BJ (cell line): ENCODE measurements at regions not wholly inside any gene's neighbourhood (a gene's known extent, or its start where the extent isn't known, plus 50 kb on each side); places are given as distances from the start of the nearest gene placed in this dataset.
"Not testable (repeated sequence)": the region's sequence is repeated elsewhere in the genome, so short reads cannot be mapped to it uniquely, and the experiment has no call there.

Experiments used
- CTCF ChIA-PET: fragments of 350-600 bp; formaldehyde crosslinking; extraction: SDS; loops from one replicate; lab custom pipeline; 2021; ENCODE audit warnings: antibody characterized with exemption, inconsistent platforms; lab: Yijun Ruan, JAX
- POLR2A ChIA-PET: fragments of 300-600 bp; sonication (Branson Sonifier 250); formaldehyde crosslinking; extraction: SDS; loops from one replicate; lab custom pipeline; 2021; ENCODE audit warnings: antibody characterized with exemption; lab: Charles Lee
- DNase-seq: peaks from one replicate; pipeline ENCODE4 v3.0.0-alpha.2; 2011; ENCODE audit warnings: low read depth
- H3K27me3 ChIP-seq: 2 replicates; pipeline ENCODE4 v1.6.0; 2011; ENCODE audit warnings: low read length; ENCODE audit not compliant: control insufficient read depth, insufficient read depth
- H3K36me3 ChIP-seq: 2 replicates; pipeline ENCODE4 v1.5.1; 2011; ENCODE audit warnings: low read length; ENCODE audit not compliant: control insufficient read depth, insufficient read depth
- H3K4me3 ChIP-seq: 2 replicates; pipeline ENCODE4 v1.5.1; 2011; ENCODE audit warnings: low read depth, mild to moderate bottlenecking, control low read depth, low read length
- TF ChIP-seq, protein P1 (sequence below): IDR thresholded peaks from 2 replicates; pipeline ENCODE4 v1.5.1; 2011; ENCODE audit warnings: low read depth, mild to moderate bottlenecking, control low read depth, inconsistent platforms, low read length, moderate library complexity; ENCODE audit not compliant: insufficient read depth

DNA sequence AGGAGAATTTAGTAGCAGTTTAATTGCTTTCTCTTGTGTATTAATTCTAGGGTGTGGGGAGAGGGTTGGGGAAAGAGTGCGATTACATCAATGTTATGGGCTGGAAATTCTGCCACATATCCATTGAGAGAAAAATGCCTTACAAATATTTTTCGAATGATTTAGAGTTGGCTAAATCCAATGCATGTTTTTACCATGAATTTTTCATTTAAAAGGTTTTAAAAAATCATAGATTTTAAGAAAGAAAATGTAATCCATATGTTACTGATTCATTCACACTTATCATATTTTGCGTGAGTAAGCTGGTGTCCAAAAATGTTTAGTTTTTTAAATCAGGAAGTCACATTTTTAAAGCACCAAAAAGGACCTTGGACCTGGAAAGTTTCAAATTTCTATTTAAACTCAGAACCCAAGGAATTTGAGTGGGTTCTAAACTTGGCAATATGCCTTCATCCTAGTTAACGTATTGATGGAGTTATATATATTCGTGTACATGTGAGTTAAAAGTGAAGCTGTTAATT, 627.4 kb upstream of the CITED2 start:
- no peak overlapping the region for H3K4me3 ChIP-seq

DNA sequence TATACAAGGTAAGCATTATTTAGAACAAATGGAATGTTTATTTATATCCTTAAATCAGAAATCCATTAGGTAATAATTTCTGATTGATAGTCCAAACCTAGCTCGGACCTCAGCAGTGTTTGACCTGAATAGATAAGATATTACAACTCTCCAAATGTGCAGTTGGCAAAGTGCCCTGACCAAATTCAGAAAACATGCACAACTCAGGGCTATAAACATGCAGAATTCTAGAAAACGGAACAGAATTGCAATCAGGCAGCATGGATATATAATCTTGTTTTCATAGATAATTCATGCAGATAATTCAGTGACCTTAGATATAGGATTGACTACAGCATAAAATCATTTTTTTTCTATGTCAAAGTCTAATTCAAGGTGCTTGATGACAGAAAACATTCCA, 626.6 kb upstream of the CITED2 start:
- Histone ChIP-seq H3K27me3 (no peaks in the 10 kb centered on the region), H3K4me3 (no peak overlapping the region), H3K36me3 (no peaks in the 10 kb centered on the region)
- TF ChIP-seq, protein P1, sequence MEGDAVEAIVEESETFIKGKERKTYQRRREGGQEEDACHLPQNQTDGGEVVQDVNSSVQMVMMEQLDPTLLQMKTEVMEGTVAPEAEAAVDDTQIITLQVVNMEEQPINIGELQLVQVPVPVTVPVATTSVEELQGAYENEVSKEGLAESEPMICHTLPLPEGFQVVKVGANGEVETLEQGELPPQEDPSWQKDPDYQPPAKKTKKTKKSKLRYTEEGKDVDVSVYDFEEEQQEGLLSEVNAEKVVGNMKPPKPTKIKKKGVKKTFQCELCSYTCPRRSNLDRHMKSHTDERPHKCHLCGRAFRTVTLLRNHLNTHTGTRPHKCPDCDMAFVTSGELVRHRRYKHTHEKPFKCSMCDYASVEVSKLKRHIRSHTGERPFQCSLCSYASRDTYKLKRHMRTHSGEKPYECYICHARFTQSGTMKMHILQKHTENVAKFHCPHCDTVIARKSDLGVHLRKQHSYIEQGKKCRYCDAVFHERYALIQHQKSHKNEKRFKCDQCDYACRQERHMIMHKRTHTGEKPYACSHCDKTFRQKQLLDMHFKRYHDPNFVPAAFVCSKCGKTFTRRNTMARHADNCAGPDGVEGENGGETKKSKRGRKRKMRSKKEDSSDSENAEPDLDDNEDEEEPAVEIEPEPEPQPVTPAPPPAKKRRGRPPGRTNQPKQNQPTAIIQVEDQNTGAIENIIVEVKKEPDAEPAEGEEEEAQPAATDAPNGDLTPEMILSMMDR, result no peak
- ChIA-PET POLR2A (no interaction called here), CTCF (no interaction called here)
- DNase-seq, result no peak

More for the DNA sequence above, 627.4 kb upstream of the CITED2 start:
- DNase-seq, result peak; percentile 61
- TF ChIP-seq, protein P1, result no peak
- ChIA-PET POLR2A (interaction anchor here (0.5 to 1.2 kb wide), 3 partner anchors 50 to 628 kb away, joined by 3 to 6 read pairs (median 4); partner anchors contain the start of gene CITED2), CTCF (no interaction called here)
- no peaks in the 10 kb centered on the region for H3K36me3 ChIP-seq
- no peaks in the 10 kb centered on the region for H3K27me3 ChIP-seq

GRCh38 chr6:139999661-140000060, 625.2 kb upstream of the CITED2 start:
- CTCF ChIA-PET, POLR2A ChIA-PET, H3K36me3 ChIP-seq: not testable (repeated sequence)

DNA sequence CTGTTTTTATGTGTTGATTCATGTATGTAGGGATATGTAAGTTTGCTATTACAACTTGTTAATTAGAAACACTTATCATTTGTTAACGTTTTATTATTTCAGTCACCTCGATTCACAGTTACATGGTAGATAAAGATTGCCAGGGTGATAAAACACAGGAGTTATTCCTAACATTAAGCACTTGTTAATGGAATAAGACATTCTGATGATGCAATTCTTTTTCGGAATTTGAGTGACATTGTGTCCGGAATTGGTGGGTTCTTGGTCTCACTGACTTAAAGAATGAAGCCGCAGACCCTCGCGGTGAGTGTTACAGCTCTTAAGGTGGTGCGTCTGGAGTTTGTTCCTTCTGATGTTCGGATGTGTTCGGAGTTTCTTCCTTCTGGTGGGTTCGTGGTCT, 624.0 kb upstream of the CITED2 start:
- POLR2A ChIA-PET, CTCF ChIA-PET: not testable (repeated sequence)

More at GRCh38 chr6:139999661-140000060, 625.2 kb upstream of the CITED2 start:
- not testable (repeated sequence) for DNase-seq, H3K4me3 ChIP-seq, H3K27me3 ChIP-seq

DNA sequence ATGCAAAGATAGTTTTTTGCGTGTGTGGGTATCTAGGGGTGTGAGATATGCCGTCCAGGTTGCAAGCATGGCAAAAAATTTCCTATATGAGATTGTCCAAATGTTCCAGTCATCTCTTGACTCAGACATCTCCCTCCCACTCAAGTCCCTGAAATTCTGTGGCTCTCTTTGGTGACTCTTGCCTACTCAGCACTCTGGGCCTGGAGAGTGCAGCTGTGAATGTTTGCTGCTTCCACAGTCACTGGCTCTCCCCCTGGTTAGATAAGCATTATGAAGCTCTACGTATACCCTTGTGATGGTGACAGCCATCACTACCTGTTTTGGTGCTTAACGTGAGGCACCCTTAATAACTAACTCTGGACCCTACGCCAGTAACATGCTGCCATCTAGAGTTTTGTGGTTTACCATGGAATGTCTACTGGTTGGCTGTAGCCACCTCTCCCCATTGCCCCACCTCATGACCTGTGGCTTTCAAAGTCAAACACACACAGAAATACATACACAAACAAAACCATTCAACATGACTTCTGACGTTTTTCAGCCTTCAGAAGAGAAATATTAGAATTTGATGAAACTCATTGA, 621.9 kb upstream of the CITED2 start:
- TF ChIP-seq, protein P1, result no peak
- no peaks in the 10 kb centered on the region for H3K27me3 ChIP-seq
- CTCF ChIA-PET, result no interaction called here
- H3K36me3 ChIP-seq, result no peaks in the 10 kb centered on the region
- H3K4me3 ChIP-seq, result no peak overlapping the region
- DNase-seq, result no peak
- POLR2A ChIA-PET, result no interaction called here

More for the DNA sequence above, 624.0 kb upstream of the CITED2 start:
- H3K27me3 ChIP-seq, H3K36me3 ChIP-seq, H3K4me3 ChIP-seq, DNase-seq: not testable (repeated sequence)

DNA sequence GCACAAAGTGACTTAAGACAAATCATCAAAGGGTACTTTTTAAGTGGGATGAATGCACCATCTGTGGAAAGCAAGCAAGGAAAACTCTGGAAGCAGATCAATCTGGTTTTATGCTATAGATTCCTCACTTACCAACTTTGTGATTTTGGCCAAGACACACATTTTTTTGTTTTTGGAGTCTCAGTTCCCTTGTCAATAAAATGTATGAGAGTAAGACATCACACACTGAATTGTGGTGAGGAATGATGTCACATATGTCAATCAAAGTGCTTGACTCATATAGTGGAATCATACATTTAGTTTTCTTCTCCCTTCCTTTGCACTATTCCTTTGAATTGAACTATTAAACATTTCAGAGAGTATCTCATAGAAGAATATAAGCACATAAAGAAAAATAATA, 620.5 kb upstream of the CITED2 start:
- TF ChIP-seq, protein P1, result no peak
- no peaks in the 10 kb centered on the region for H3K36me3 ChIP-seq
- no peaks in the 10 kb centered on the region for H3K27me3 ChIP-seq
- ChIA-PET CTCF (interaction anchor here (0.6 kb wide), 1 partner anchor 103 kb away, joined by 3 read pairs; no protein-coding TSS in a partner anchor), POLR2A (no interaction called here)
- no peak for DNase-seq
- no peak overlapping the region for H3K4me3 ChIP-seq
